OCI-LY1 (cell line): ENCODE measurements at regions not wholly inside any gene's neighbourhood (a gene's known extent, or its start where the extent isn't known, plus 50 kb on each side); places are given as distances from the start of the nearest gene placed in this dataset.

Source experiments
- EZH2 ChIP-seq: fragments of 200-600 bp; sonication (generic), shearing (Covaris generic); IDR thresholded peaks from 2 replicates; pipeline ENCODE4 v1.8.0; 2017; ENCODE audit warnings: borderline replicate concordance, mixed run types, mild to moderate bottlenecking, antibody characterized with exemption, low read length, moderate library complexity, mixed read lengths
- TF ChIP-seq, protein P1 (sequence below): fragments of 200-600 bp; sonication (generic), shearing (Covaris generic); IDR thresholded peaks from 2 replicates; pipeline ENCODE4 v1.5.1; 2017; ENCODE audit warnings: mild to moderate bottlenecking, antibody characterized with exemption, low read length, moderate library complexity, mixed read lengths

DNA sequence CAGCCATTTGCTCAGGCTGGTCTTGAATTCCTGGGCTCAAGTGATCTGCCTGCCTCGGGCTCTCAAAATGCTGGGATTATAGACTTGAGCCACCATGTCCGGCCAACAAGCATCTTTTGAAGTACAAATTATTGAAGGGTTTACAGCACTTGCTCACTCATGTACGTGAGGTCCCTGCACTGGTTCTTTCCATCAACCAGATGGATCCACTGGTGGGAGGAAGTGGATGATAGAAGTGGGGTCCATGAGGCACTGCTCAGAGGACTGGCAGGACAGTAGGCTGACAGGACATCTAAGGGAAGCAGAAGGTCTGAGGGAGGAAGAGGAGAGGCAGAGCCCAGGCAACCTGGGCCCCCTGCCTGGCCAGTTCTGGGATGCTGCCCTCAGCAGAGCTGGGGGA, 109.2 kb upstream of the NXT1 start:
- TF ChIP-seq, protein P1, sequence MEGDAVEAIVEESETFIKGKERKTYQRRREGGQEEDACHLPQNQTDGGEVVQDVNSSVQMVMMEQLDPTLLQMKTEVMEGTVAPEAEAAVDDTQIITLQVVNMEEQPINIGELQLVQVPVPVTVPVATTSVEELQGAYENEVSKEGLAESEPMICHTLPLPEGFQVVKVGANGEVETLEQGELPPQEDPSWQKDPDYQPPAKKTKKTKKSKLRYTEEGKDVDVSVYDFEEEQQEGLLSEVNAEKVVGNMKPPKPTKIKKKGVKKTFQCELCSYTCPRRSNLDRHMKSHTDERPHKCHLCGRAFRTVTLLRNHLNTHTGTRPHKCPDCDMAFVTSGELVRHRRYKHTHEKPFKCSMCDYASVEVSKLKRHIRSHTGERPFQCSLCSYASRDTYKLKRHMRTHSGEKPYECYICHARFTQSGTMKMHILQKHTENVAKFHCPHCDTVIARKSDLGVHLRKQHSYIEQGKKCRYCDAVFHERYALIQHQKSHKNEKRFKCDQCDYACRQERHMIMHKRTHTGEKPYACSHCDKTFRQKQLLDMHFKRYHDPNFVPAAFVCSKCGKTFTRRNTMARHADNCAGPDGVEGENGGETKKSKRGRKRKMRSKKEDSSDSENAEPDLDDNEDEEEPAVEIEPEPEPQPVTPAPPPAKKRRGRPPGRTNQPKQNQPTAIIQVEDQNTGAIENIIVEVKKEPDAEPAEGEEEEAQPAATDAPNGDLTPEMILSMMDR, result no peak
- no peak for TF ChIP-seq EZH2
